UCSD-AML1 (cell line): ENCODE measurements at regions not wholly inside any gene's neighbourhood (a gene's known extent, or its start where the extent isn't known, plus 50 kb on each side); places are given as distances from the start of the nearest gene placed in this dataset.
"Not testable (repeated sequence)": the region's sequence is repeated elsewhere in the genome, so short reads cannot be mapped to it uniquely, and the experiment has no call there.

Experiments
- DNase-seq: peaks from one replicate; lab custom pipeline; 2025; ENCODE audit not compliant: unreplicated experiment; lab: John Stamatoyannopoulos, UW

DNA sequence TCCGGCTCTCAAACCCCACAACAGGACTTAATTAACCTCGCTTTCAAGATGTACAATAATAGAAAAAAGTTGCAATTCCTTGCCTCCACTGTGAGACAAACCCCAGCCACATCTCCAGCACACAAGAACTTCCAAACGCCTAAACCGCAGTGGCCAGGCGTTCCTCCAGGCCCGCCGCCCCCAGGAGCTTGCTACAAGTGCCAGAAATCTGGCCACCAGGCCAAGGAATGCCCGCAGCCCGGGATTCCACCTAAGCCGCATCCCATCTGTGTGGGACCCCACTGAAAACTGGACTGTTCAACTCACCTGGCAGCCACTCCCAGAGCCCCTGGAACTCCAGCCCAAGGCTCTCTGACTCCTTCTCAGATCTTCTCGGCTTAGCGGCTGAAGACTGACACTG lies 262.5 kb downstream of the SMARCA2 start:
- DNase-seq = not testable (repeated sequence)

DNA sequence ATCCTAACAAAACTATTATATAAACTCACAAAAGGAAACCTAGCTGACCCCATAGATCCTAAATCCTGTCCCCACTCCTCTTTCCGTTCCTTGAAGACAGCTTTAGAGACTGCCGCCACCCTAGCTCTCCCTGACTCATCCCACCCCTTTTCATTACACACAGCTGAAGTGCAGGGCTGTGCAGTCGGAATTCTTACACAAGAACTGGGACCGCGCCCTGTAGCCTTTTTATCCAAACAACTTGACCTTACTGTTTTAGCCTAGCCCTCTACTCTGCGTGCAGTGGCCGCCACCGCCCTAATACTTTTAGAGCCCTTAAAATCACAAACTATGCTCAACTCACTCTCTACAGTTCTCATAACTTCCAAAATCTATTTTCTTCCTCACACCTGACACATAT lies 264.0 kb downstream of the SMARCA2 start:
- DNase-seq = not testable (repeated sequence)

DNA sequence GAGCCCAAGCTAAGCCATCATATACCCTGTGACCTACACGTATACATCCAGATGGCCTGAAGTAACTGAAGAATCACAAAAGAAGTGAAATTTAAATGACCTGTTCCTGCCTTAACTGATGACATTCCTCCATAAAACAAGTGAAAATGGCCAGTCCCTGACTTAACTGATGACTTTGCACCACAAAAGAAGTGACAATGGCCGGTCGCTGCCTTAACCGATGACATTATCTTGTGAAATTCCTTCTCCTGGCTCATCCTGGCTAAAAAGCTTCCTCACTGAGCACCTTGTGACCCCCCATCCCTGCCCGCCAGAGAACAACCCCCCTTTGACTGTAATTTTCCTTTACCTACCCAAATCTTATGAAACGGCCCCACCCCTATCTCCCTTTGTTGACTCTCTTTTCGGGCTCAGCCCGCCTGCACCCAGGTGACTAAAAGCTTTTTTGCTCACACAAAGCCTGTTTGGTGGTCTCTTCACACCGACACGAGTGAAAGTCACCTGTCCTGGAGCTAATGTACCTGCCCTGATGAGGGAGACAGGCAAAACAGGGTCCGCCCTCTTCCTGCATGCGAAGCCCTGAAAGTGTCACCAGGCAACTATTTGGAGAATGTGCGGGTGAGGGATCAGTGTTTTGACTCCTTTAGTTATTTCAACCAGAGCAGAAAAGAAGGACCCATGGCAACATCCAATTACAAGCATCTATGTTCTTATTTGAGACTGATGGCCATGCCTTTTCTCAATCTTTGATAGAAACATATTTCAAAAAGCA lies 266.1 kb downstream of the SMARCA2 start:
- DNase-seq = no peak

DNA sequence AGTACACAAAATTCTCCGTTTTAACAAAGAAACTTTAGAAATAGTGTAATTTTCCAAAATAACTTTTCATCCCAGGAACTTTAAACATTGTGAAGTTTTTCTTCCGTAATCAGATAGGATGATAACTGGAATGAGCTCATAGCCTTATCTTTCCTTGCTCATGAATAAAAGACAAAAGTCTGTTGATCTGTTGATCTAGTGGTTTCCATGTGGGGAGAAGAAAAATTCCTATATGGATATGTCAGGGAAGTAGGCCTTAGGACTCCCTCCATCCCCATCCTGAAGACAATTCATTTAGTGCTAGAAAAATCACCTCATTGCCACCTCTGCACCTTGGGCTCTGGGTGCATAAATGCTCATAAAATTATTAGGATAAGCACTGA lies 266.6 kb downstream of the SMARCA2 start:
- no peak for DNase-seq

DNA sequence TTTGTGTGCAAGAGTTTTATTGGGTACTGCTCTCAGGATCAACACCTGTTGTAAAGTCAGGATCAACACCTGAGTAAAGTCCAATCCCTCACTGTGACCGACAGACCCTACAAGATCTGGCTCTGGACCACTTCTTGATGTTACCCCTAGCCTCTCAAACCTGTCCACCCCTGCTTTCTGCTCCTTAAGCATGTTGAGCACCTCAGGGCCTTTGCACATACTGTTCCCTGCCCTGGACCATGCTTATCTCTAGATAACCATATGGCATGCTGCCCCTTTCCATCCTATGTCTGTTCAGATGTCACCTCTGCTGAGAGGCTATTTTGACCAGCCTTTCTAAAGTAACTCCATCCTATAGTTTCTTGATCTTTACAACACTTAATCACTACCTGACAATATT lies 269.6 kb downstream of the SMARCA2 start:
- DNase-seq = no peak

DNA sequence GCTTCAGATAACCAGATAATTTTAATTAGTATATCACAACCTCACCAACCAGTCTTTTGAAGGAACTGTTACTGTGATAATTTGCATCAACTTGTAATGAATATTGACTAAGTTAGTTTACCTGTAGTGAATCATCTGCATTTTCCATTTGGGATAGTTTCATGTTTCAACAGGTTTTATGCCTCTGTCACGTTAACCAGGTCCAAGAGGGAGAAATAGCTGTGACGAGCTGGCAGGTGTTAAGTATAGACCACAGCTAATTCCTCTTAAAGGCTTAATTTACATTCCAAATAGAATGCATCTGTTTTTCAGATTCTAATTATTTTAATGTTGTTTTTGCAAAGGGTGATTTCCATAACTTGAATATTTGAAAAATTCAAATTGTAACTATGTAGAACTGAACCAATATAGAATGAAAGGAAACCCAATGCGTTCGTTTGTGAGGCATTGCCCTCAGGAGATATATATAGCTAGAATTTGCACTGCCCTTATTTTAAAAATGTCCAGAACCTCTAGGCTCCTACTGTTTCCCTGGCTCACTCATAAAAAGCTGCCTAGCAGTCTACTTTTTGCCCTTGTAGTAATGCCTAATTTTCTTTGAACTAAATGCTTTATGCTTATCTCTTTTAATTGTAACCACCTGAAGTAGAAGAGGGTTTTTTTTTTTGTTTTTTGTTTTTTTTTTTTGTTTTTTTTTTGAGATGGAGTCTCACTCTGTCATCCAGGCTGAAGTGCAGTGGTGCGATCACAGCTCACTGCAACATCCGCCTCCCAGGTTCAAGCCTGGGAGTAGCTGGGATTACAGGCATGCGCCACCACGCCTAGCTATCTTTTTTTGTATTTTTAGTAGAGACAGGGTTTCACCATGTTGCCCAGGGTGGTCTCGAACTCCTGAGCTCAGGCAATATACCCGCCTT lies 270.5 kb downstream of the SMARCA2 start:
- no peak for DNase-seq

DNA sequence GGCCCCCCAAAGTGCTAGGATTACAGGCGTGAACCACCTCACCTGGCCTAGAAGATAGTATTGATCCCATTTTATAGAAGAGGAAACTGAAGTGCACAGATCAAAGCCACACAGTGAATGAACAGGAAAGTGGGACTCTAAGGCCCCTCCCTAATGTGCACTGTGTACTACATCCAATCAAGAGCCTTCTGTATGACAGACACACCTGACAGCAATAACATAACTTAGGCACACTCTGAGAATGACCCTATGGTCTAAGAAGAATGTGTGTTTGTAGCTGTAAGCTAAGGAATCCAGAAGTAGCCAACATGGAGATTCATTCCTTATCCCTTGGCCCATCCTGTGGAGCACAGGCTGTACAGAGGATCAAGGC lies 271.2 kb downstream of the SMARCA2 start:
- DNase-seq = no peak

DNA sequence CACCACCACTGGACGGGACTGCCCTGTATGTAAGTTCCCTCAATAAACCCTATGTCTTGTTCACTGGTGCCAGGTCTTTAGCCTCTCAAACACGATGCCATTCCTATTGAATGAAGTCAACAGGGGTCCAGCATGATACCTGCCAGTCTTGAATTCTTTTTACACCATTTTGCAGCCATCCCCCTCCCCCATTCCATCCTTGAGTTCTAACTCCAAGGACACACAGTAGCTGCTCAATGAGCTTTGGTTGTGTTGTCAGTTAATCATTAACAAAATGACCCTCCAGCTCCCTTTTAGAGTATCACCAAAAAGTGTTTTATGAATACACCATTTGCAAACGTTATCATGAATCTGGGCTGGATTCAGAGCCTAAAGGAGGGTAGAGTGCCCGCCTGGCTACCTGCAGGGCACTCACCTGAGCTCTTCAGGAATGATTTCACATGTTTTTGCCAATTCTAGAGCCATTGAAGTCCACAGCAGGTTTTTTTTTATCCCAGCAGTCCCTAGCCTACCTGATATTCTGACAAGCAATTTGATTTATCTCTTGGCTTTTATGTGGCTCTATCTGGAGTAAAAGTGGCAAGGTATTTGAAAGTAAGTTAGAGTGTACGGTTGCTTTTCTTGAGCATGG lies 271.8 kb downstream of the SMARCA2 start:
- DNase-seq = no peak

DNA sequence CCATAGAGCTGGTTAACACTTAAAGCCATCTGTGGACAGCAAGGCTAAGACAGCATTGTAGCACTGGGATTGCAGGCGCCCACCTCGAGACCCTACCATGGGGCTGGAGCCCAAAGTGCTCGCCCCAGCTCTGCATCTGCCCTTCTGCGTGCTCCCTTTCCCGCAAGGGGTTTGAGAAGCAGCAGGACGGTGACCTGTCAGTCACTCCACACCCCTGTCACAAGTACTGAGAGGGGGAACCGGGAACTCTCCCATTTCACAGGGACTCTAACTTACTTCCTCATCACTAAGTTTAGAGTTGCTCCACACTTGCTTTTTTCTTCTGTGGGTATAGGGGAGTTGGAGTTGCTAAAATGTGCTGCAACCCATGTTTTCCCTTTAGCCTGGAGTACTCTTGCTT lies 273.2 kb downstream of the SMARCA2 start:
- no peak for DNase-seq

DNA sequence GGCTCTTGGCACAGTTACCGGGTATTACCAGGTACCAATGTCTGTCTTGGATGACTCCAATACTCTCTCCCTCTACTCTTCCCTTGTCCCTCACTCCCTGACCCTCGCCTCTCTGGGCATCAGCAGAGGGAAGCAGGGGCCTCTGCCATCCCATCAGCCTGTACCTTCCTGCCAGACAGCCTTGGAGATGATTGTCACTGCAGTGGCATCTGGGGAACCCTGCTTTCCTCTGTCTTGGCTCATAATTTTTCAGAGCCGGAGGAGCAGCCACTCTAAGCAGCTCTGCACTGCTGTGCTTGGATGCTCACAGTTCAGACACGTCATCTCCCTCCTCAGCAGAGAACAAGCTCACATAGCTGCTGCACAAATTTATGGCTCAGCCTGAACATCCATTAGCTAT lies 274.1 kb downstream of the SMARCA2 start:
- DNase-seq = no peak

DNA sequence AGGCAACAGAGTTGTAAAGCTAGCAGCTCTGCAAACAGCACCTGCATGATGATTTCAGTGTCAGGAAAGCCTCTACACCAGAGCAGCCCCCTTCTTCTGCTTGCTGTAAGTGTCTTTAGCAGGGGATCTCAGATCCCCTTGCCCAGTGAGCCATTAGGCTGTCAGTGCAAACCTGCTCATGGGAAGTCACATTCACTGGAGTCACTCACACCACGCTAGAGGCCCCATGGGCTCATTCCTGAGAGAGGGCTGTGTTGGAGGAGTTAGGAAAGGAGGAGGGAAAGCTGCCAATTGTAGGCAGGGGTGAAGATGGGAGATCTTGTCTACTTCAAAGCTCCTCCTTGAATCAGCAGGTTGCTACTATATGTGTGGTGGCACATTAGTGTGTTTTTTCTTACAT lies 275.2 kb downstream of the SMARCA2 start:
- no peak for DNase-seq

DNA sequence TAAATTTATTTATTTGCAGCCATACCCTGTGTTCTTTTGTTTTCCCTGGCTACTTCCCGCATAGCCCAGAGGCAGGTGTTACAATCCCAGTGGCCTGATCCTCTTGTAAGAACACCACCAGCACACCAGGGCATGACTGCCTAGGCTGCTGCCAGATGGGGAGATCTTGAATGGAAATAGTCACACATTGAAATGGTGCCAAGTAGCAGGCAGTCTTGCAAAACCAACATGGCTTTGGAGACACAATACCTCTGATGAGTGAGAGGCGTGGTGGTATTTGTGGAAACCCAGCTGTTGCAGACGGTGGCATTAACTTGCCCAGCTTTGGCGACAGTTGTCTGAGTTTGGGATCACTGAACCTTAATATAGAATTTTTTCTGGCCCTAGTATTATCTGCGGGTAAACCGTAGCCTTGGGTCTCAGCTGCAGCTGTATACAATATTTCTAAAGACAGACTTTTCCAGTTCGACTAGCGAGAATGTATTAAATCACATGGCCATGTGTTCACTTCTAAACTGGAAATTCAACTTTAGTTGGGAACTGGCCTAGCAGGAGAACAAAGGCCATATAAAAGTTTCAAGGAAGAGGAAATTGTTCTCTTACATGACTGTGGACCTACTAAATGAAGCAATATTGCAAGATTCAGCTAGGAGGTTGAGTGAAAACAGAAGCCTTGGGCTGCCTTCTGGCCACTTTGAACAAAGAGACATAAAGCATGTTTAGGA lies 277.0 kb downstream of the SMARCA2 start:
- no peak for DNase-seq

DNA sequence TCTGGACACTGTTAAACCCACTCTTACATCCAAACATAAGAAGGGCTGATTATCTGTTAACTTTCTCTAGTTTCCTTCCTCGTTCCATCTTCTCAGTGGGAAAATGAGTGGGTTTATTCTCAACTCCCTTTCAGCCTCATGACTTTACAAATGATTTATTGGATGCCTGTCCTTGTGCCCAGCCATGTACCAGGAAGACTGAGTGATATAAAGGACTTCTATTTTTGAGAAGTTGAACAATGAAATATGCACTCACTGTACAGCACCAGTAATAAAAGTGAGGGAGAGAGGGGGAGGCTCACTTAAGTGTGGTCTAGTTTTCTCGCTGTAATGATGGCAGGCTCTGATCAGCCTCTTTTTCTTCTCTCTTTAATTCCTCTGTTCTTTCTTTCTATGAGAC lies 277.6 kb downstream of the SMARCA2 start:
- no peak for DNase-seq

DNA sequence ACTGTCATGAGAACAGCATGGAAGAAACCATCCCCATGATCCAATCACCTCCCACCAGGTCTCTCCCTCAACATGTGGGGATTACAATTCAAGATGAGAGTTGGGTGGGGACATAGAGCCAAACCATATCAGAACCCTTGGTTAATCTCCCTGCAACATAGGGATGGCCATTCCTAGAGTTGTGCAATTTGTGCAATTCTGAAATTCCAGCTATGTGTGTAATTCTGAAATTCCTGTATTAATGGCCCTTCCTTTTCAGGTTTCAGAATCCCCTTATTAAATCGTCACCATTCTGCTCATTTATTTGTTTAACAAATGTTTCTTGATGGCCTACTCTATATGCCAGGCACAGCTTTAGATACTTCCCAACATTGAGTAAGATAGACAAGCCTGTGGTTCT lies 282.6 kb downstream of the SMARCA2 start:
- no peak for DNase-seq

DNA sequence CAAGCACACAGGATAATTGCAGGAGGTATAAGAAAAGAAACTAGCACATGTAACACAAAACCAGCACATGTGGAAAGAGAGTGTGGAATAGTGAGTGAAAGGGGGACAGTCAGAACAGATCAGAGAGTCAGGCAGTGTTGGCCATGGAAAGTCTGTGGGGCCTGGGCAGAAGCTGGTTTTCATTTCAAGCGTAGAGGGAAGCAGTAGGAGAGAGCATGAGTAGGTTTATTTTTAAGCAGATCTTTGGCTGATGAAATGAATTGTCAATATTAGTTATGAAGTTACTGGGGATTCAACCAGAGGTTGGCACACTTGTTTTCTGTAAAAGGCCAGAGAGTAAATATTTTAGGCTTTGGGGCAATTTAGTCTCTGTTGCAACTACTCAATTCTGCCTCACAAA lies 283.1 kb downstream of the SMARCA2 start:
- no peak for DNase-seq

DNA sequence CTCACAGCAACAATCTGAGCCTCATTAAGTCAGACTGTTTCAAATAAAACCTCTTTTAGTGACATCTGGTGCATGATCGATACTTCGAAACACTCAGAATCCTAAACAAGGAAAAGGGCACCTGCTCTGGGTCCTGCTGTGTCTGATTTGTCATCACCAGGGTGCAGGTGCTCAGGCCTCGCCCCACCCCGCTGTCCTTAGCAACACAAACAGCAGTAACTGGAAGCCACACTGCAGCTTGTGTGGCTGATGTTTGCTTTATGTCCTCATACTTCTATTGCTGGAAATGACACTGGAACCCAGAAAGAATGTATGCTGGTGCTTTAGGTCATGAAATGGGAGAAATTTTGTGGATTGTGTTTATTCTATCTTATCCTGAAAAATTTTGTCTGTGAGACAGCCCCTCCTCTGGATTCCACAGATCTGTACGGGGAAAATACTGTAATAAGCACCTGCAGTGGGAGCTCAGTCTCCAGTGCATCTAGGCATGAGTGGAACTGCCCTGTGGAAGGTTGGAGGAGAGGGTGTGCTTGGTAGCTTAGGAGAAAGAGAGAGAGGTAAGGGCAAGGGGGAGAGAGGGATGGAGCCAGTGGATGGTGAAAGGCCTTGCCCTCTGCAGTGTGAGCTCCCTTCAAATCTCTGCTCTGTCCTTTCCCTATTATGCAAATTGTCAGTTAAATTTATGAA lies 284.2 kb downstream of the SMARCA2 start:
- no peak for DNase-seq

DNA sequence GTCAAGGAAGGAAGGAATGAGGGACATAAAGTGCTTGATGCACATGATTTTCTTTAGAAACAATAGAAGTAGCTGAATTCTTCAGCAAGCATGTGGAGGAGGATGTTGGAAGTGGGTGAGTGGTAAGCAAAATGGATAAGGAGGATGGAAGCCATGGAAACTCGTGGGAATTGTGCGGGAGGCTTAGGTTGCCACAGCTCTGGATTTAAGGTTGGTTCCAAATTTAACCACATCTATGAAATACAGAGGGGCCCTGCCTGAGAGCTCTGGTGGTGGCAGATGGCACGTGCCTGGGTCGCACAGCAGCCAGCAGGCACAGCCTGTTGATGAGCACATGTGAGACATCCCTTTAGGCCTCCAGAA lies 284.7 kb downstream of the SMARCA2 start:
- DNase-seq = no peak

DNA sequence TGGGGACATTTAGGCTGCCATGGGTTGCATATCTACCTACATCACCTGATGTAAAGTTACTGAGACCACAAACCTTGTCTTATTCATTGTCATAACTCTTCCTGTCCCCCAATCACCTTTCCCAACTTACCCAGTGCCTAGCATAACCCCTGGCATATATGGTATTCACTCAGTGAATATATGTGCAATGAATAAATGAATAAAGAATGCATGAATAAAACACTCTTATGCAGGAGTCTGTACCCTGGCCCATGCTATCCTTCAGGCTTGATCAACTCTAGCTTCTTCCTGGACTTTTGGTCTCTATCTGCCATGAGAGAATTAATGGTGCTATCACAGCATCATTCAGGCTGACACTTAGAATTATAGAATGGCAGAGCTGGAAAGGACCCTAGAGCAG lies 285.2 kb downstream of the SMARCA2 start:
- DNase-seq = no peak

DNA sequence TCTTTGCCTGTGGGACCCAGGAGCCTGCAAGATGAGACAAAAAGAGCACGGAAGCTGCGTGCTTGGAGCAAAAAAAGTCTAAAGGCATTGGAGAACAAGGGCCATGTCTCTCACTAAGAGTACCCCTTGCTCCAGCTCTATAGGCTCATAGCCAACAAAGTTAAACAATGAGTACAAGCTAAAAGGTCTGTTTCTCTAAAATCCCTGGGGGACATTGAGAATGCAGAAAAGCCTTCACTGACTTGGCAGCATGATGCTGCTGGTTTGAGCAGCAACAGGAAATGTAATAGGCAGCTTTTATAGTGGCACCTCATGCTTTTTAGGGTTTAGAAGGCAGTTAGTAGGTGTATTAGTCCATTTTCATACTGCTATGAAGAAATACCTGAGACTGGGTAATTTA lies 287.5 kb downstream of the SMARCA2 start:
- no peak for DNase-seq

DNA sequence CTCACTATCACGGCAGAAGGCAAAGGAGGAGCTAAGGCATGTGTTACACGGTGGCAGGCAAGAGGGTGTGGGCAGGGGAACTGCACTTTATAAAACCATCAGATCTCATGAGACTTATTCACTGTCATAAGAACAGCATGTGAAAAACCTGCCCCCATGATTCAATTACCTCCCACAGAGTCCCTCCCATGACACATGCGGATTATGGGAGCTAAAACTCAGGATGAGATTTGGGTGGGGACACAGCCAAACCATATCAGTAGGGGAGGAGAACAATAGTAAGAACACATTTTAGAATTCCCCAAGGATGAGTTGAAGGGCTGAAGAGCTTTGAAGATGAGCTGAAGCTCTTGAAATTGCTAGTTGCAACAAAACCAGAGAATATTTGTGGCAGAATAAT lies 287.9 kb downstream of the SMARCA2 start:
- DNase-seq = no peak

DNA sequence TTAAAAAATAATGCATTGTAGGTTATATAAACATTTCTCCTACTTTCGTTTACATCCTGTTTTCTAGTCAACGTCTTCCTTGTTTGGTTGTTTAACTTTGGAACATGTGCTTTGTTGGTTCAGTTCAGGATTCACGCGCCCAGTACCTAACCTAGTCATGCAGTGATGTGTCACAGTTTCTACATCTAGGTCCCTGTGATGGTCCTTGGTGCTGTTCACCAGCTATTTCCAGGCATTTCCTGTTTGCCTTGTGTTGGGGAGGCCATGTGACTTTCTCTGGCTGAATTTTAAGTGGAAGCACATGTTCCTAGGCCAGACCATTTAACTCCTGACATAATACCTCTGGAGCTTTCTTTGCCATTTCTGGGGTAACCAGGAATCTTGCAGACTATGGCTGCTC lies 292.3 kb downstream of the SMARCA2 start:
- DNase-seq = no peak
